ENCODE measurements at regions not wholly inside any gene's neighbourhood (a gene's known extent, or its start where the extent isn't known, plus 50 kb on each side); places are given as distances from the start of the nearest gene placed in this dataset.

DNA sequence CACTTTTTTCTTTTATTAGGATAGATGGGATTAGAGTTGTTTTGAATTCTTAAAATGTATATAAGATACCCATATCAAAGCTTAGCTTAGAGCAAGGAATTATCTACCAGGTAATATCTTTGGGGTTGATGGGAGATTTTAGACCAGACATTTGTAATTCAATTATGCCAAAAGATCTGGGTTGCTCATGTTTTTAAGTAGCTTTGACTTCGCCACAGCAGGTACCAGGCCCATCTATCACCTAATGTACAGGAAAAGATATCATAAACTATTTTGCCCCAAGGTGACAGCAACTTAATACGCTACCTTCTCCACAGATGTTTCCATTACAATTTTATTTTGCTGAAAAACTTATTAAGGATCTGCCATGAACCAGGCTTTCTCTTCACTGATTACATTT is 514.6 kb upstream of the ADAMTS9 start:
- no peak for DNase-seq
- intact Hi-C loops (cut with DNase I; ENCODE audit: low total_unique reads): no loop called here
- Histone ChIP-seq H3K4me1 (no peaks in the 10 kb centered on the region), H3K4me3 (no peak overlapping the region), H3K36me3 (no peaks in the 10 kb centered on the region), H3K27me3 (no peaks in the 10 kb centered on the region), H3K27ac (no peak overlapping the region), H3K9me3 (no peaks in the 10 kb centered on the region)
- TF ChIP-seq, protein P1, sequence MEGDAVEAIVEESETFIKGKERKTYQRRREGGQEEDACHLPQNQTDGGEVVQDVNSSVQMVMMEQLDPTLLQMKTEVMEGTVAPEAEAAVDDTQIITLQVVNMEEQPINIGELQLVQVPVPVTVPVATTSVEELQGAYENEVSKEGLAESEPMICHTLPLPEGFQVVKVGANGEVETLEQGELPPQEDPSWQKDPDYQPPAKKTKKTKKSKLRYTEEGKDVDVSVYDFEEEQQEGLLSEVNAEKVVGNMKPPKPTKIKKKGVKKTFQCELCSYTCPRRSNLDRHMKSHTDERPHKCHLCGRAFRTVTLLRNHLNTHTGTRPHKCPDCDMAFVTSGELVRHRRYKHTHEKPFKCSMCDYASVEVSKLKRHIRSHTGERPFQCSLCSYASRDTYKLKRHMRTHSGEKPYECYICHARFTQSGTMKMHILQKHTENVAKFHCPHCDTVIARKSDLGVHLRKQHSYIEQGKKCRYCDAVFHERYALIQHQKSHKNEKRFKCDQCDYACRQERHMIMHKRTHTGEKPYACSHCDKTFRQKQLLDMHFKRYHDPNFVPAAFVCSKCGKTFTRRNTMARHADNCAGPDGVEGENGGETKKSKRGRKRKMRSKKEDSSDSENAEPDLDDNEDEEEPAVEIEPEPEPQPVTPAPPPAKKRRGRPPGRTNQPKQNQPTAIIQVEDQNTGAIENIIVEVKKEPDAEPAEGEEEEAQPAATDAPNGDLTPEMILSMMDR (IDR thresholded peaks at IDR 0.05): no peak

DNA sequence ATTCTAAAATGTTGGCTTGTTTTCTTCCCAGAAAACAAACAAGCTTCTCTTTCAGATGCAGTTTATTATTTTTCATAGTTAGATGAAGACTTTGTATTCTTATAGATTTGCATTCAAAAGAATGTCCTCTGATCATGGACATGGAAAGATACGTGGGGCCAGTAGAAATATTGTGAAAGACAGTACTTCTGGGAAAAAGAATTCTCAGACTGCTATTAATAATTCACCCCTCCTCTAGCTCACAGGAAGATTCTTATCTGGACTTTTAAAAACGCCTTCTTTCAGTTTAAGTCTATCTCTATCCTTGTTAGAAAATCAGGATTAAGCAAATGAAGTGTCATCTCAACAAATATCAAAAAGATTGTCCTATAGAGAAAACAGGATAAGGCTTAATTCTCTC is 514.1 kb upstream of the ADAMTS9 start:
- TF ChIP-seq, protein P1 (IDR thresholded peaks at IDR 0.05): no peak
- Histone ChIP-seq H3K27ac (no peak overlapping the region), H3K4me1 (no peaks in the 10 kb centered on the region), H3K36me3 (no peaks in the 10 kb centered on the region), H3K27me3 (no peaks in the 10 kb centered on the region), H3K9me3 (no peaks in the 10 kb centered on the region), H3K4me3 (no peak overlapping the region)
- intact Hi-C loops (cut with DNase I; ENCODE audit: low total_unique reads): no loop called here
- DNase-seq: no peak

DNA sequence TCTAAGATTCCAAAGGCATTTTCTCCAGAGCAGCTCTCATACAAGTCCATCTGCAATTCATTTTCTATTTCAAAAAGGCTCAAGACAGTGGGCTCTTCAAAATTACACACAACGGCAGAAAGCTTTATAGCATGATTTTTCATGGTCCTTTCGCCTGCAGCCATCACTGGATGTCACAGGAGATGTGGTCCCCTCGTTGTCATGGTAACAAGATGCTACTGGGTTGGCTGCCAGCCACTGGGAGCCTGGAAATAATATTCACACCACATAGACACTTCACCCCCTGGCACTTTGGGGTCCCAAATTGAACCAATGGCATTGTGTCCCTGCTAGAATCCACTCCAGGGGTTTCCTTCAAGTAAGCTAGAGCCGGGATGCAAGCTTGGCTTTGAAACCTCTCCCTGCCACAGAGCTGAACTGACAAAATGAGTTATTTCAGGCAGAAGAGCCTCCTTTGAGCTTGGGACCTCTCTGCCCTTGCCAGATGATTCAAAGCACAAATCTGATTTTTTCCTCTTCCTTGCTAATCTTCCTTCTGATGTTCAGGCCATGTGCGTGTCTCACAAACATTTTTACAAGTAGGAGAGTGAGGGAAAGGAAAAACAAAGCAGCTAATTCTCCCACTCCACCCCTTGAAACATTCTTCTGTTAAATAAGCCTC is 512.6 kb upstream of the ADAMTS9 start:
- no peak for DNase-seq
- Histone ChIP-seq H3K9me3 (no peaks in the 10 kb centered on the region), H3K27me3 (no peaks in the 10 kb centered on the region), H3K4me3 (no peak overlapping the region), H3K36me3 (no peaks in the 10 kb centered on the region), H3K27ac (no peak overlapping the region), H3K4me1 (no peaks in the 10 kb centered on the region)
- intact Hi-C loops (cut with DNase I; ENCODE audit: low total_unique reads): no loop called here
- TF ChIP-seq, protein P1 (IDR thresholded peaks at IDR 0.05): no peak

DNA sequence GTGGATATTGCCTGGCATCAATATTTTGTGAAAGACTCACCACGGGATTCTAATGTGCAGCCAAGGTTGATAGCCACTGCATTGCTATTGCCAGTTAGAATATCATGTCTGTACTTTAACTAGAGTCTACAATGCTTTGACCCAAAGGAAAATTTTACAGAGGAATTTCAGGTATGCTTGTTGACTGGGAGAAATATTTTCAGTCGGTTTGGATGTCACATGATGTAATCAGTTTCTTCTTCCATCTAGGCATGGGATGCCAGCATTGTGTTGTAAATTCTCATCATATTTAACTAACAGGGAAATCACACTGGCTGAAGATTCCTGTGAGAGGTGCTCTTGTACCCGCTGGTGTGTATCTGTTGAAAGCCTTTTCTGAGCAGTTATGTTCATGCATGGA is 508.9 kb upstream of the ADAMTS9 start:
- Histone ChIP-seq H3K36me3 (no peaks in the 10 kb centered on the region), H3K9me3 (no peaks in the 10 kb centered on the region), H3K27ac (no peak overlapping the region), H3K27me3 (no peaks in the 10 kb centered on the region), H3K4me1 (no peaks in the 10 kb centered on the region), H3K4me3 (no peak overlapping the region)
- intact Hi-C loops (cut with DNase I; ENCODE audit: low total_unique reads): no loop called here
- no peak for DNase-seq
- TF ChIP-seq, protein P1 (IDR thresholded peaks at IDR 0.05): no peak

DNA sequence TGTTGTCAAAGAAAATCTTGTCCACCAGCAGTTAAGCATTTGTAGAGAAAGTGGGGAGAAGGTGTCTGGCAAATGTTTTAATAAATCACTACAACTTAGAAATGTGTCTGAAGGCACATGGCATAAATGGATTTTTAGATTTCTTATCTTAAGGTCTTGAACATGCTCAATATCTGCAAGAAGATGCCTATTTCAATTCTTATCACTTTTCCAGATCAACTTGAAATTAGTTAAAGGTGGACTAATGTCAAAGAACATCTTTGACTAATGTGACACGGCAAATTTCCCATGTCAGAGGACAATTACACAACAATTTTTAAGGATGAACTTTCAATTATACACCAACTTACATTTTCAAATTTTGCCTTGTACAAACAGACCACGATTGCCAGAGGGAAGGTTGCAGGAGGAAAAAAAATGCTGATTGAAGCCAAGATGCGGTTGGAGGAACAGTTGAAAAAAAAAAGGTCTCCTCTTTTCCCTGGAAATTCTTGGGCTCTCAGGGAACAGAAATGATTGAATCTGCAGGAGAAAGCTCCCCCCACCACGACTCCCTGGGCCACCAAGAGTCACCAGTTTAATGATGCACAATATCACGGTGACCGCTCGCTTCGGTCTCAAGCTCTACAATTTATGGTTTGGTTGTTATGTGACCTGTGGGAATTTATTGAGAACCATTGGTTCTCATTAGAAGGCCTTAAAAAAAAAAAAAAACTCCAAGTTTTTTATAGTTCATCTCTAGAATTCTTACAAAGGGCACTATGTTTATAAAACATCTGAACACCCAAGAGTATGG is 507.6 kb upstream of the ADAMTS9 start:
- Histone ChIP-seq H3K4me1 (no peaks in the 10 kb centered on the region), H3K27ac (no peak overlapping the region), H3K27me3 (no peaks in the 10 kb centered on the region), H3K36me3 (no peaks in the 10 kb centered on the region), H3K9me3 (no peaks in the 10 kb centered on the region), H3K4me3 (no peak overlapping the region)
- TF ChIP-seq, protein P1 (IDR thresholded peaks at IDR 0.05): no peak
- no peak for DNase-seq
- intact Hi-C loops (cut with DNase I; ENCODE audit: low total_unique reads): no loop called here

Measured in tibial artery (tissue), 4 donors.